ENCODE measurements at regions not wholly inside any gene's neighbourhood (a gene's known extent, or its start where the extent isn't known, plus 50 kb on each side); places are given as distances from the start of the nearest gene placed in this dataset.

GRCh38 chr3:159882367-159882766 lies 106.3 kb upstream of the IL12A start:
- TF ChIP-seq CTCF (IDR thresholded peaks at IDR 0.05) (no peak), POLR2AphosphoS5 (IDR thresholded peaks at IDR 0.05) (no peak), POLR2A (IDR thresholded peaks at IDR 0.05) (no peak), EP300 (IDR thresholded peaks at IDR 0.05) (no peak)

All from gastroesophageal sphincter (tissue), 3 donors.